HepG2 (cell line): ENCODE measurements at regions not wholly inside any gene's neighbourhood (a gene's known extent, or its start where the extent isn't known, plus 50 kb on each side); places are given as distances from the start of the nearest gene placed in this dataset.

Source experiments
- BCL6 ChIP-seq: IDR thresholded peaks from 2 replicates; pipeline ENCODE4 v1.6.1; 2016; ENCODE audit warnings: missing genetic modification reagents, missing compliant biosample characterization
- CC2D1A ChIP-seq: sonication (generic); formaldehyde crosslinking; IDR thresholded peaks from 2 replicates; pipeline ENCODE4 v1.8.1; 2023; ENCODE audit warnings: mild to moderate bottlenecking, missing genetic modification reagents
- EP300 ChIP-seq, 3 experiments: sonication (generic) in 1 of 3; formaldehyde crosslinking in 1 of 3; IDR thresholded peaks; 2 replicates each; pipeline versions ENCODE4 v1.5.1 to v1.6.1; 2011 to 2020; ENCODE audit warnings: low read depth in 2 of 3, low read length in 2 of 3, borderline replicate concordance in 1 of 3, improper control_type of control experiment in 1 of 3, mild to moderate bottlenecking in 1 of 3, missing genetic modification reagents in 1 of 3, moderate library complexity in 1 of 3
- FOSL1 ChIP-seq: sonication (generic); formaldehyde crosslinking; IDR thresholded peaks from 2 replicates; pipeline ENCODE4 v1.9.0; 2021; ENCODE audit warnings: missing genetic modification reagents, borderline replicate concordance
- ISL2 ChIP-seq: sonication (generic); formaldehyde crosslinking; IDR thresholded peaks from 2 replicates; pipeline ENCODE4 v1.5.0; 2020; ENCODE audit warnings: missing genetic modification reagents
- KAT8 ChIP-seq: IDR thresholded peaks from 2 replicates; pipeline ENCODE4 v1.6.1; 2016; ENCODE audit warnings: missing genetic modification reagents, missing compliant biosample characterization
- KMT2B ChIP-seq: IDR thresholded peaks from 2 replicates; pipeline ENCODE4 v1.6.1; 2016; ENCODE audit warnings: missing genetic modification reagents, missing compliant biosample characterization
- LCORL ChIP-seq, 2 experiments: fragments of 450-650 bp in 1 of 2; sonication (generic) in 1 of 2; formaldehyde crosslinking in 1 of 2; IDR thresholded peaks; 2 replicates each; pipeline versions ENCODE4 v1.5.0 to v1.6.1; 2017 to 2020; ENCODE audit warnings: antibody characterized with exemption in 1 of 2, missing genetic modification reagents in 1 of 2
- NCOA2 ChIP-seq: sonication (generic); formaldehyde crosslinking; IDR thresholded peaks from 2 replicates; pipeline ENCODE4 v1.8.0; 2022; ENCODE audit warnings: inconsistent platforms
- NFATC3 ChIP-seq: sonication (generic); formaldehyde crosslinking; IDR thresholded peaks from 2 replicates; pipeline ENCODE4 v1.5.1; 2020; ENCODE audit warnings: mild to moderate bottlenecking, missing genetic modification reagents
- POLR2AphosphoS5 ChIP-seq: IDR thresholded peaks from 2 replicates; pipeline ENCODE4 v1.6.1; 2012; ENCODE audit warnings: low read depth, low read length
- SP5 ChIP-seq: IDR thresholded peaks from 2 replicates; pipeline ENCODE4 v1.6.1; 2016; ENCODE audit warnings: low read depth, borderline replicate concordance
- ZBTB7A ChIP-seq: sonication (generic); formaldehyde crosslinking; IDR thresholded peaks from 2 replicates; pipeline ENCODE4 v1.8.0; 2022; ENCODE audit warnings: mild to moderate bottlenecking, missing genetic modification reagents
- ZNF292 ChIP-seq: sonication (generic); formaldehyde crosslinking; IDR thresholded peaks from 2 replicates; pipeline ENCODE4 v1.8.1; 2022; ENCODE audit warnings: mild to moderate bottlenecking, low read depth, missing genetic modification reagents, borderline replicate concordance
- TF ChIP-seq, protein P1 (sequence below): sonication (generic); formaldehyde crosslinking; IDR thresholded peaks from 2 replicates; pipeline ENCODE4 v1.4.0; 2020; ENCODE audit warnings: mild to moderate bottlenecking, missing genetic modification reagents
- TF ChIP-seq, protein P2 (sequence below): sonication (generic); formaldehyde crosslinking; IDR thresholded peaks from 2 replicates; pipeline ENCODE4 v1.5.1; 2020; ENCODE audit warnings: mild to moderate bottlenecking, missing genetic modification reagents, borderline replicate concordance
- TF ChIP-seq, protein P3 (sequence below): sonication (generic); formaldehyde crosslinking; IDR thresholded peaks from 2 replicates; pipeline ENCODE4 v1.4.0; 2020; ENCODE audit warnings: missing genetic modification reagents

DNA sequence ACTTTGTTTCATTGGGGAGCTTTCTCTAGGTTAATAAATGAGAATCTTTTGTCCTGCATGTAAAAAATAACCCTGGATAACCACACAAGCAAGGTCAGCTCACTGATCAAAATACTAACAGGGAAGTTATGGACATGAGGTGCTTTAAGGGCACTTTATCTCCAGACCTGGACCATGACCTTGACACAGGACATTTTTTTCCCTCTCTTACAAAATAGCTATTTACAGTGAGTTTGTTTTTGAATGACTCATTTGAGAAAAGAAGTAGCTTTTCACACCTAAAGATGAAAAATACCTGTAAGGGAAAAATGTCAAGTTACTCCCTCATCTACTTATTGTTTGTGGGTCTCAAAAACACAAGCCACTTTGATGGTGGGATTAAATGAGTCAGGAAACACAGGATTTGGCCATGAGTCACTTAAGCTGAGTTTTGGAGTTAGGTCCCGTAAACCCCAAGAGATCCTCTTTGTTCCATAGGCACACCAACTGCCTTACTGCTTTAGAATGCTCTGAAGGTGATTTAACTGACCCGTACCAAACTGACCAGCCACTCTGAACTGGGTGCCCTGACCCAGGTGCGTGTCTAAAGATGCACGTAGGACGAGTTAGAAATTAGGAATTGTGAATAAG is 479.3 kb upstream of the NXPH2 start (continued):
- TF ChIP-seq POLR2AphosphoS5 (no peak), CC2D1A (no peak), BCL6 (peak; percentile 64), ZNF292 (CRISPR knock-in tag) (no peak), SP5 (CRISPR knock-in tag) (no peak), ZBTB7A (CRISPR knock-in tag) (no peak), EP300 (IDR thresholded peaks at IDR 0.05; ENCODE audit: low read depth in 2 of 2, low read length in 2 of 2) (peak in 1 of 2 experiments; percentile 73; a peak in 2 of 4 replicates), EP300 (CRISPR knock-in tag; IDR thresholded peaks at IDR 0.05; ENCODE audit: borderline replicate concordance) (no peak; the same call in 1 of the 2 replicates), NFATC3 (no peak), KMT2B (CRISPR knock-in tag) (no peak), KAT8 (CRISPR knock-in tag) (no peak), LCORL (IDR thresholded peaks at IDR 0.05) (no peak), LCORL (CRISPR knock-in tag; IDR thresholded peaks at IDR 0.05) (0 out of 2 replicates have a peak, but pooled peaks have one; percentile 19), ISL2 (CRISPR knock-in tag) (no peak), NCOA2 (peak; percentile 76), FOSL1 (CRISPR knock-in tag) (peak; percentile 86)
- TF ChIP-seq, protein P1, sequence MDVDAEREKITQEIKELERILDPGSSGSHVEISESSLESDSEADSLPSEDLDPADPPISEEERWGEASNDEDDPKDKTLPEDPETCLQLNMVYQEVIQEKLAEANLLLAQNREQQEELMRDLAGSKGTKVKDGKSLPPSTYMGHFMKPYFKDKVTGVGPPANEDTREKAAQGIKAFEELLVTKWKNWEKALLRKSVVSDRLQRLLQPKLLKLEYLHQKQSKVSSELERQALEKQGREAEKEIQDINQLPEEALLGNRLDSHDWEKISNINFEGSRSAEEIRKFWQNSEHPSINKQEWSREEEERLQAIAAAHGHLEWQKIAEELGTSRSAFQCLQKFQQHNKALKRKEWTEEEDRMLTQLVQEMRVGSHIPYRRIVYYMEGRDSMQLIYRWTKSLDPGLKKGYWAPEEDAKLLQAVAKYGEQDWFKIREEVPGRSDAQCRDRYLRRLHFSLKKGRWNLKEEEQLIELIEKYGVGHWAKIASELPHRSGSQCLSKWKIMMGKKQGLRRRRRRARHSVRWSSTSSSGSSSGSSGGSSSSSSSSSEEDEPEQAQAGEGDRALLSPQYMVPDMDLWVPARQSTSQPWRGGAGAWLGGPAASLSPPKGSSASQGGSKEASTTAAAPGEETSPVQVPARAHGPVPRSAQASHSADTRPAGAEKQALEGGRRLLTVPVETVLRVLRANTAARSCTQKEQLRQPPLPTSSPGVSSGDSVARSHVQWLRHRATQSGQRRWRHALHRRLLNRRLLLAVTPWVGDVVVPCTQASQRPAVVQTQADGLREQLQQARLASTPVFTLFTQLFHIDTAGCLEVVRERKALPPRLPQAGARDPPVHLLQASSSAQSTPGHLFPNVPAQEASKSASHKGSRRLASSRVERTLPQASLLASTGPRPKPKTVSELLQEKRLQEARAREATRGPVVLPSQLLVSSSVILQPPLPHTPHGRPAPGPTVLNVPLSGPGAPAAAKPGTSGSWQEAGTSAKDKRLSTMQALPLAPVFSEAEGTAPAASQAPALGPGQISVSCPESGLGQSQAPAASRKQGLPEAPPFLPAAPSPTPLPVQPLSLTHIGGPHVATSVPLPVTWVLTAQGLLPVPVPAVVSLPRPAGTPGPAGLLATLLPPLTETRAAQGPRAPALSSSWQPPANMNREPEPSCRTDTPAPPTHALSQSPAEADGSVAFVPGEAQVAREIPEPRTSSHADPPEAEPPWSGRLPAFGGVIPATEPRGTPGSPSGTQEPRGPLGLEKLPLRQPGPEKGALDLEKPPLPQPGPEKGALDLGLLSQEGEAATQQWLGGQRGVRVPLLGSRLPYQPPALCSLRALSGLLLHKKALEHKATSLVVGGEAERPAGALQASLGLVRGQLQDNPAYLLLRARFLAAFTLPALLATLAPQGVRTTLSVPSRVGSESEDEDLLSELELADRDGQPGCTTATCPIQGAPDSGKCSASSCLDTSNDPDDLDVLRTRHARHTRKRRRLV (CRISPR knock-in tag) = no peak
- TF ChIP-seq, protein P2, sequence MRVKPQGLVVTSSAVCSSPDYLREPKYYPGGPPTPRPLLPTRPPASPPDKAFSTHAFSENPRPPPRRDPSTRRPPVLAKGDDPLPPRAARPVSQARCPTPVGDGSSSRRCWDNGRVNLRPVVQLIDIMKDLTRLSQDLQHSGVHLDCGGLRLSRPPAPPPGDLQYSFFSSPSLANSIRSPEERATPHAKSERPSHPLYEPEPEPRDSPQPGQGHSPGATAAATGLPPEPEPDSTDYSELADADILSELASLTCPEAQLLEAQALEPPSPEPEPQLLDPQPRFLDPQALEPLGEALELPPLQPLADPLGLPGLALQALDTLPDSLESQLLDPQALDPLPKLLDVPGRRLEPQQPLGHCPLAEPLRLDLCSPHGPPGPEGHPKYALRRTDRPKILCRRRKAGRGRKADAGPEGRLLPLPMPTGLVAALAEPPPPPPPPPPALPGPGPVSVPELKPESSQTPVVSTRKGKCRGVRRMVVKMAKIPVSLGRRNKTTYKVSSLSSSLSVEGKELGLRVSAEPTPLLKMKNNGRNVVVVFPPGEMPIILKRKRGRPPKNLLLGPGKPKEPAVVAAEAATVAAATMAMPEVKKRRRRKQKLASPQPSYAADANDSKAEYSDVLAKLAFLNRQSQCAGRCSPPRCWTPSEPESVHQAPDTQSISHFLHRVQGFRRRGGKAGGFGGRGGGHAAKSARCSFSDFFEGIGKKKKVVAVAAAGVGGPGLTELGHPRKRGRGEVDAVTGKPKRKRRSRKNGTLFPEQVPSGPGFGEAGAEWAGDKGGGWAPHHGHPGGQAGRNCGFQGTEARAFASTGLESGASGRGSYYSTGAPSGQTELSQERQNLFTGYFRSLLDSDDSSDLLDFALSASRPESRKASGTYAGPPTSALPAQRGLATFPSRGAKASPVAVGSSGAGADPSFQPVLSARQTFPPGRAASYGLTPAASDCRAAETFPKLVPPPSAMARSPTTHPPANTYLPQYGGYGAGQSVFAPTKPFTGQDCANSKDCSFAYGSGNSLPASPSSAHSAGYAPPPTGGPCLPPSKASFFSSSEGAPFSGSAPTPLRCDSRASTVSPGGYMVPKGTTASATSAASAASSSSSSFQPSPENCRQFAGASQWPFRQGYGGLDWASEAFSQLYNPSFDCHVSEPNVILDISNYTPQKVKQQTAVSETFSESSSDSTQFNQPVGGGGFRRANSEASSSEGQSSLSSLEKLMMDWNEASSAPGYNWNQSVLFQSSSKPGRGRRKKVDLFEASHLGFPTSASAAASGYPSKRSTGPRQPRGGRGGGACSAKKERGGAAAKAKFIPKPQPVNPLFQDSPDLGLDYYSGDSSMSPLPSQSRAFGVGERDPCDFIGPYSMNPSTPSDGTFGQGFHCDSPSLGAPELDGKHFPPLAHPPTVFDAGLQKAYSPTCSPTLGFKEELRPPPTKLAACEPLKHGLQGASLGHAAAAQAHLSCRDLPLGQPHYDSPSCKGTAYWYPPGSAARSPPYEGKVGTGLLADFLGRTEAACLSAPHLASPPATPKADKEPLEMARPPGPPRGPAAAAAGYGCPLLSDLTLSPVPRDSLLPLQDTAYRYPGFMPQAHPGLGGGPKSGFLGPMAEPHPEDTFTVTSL = peak; percentile 95
- TF ChIP-seq, protein P3, sequence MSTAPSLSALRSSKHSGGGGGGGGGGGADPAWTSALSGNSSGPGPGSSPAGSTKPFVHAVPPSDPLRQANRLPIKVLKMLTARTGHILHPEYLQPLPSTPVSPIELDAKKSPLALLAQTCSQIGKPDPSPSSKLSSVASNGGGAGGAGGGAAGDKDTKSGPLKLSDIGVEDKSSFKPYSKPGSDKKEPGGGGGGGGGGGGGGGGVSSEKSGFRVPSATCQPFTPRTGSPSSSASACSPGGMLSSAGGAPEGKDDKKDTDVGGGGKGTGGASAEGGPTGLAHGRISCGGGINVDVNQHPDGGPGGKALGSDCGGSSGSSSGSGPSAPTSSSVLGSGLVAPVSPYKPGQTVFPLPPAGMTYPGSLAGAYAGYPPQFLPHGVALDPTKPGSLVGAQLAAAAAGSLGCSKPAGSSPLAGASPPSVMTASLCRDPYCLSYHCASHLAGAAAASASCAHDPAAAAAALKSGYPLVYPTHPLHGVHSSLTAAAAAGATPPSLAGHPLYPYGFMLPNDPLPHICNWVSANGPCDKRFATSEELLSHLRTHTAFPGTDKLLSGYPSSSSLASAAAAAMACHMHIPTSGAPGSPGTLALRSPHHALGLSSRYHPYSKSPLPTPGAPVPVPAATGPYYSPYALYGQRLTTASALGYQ = peak; percentile 23; the same call in 1 of the 2 replicates
